ENCODE measurements at regions not wholly inside any gene's neighbourhood (a gene's known extent, or its start where the extent isn't known, plus 50 kb on each side); places are given as distances from the start of the nearest gene placed in this dataset.

DNA sequence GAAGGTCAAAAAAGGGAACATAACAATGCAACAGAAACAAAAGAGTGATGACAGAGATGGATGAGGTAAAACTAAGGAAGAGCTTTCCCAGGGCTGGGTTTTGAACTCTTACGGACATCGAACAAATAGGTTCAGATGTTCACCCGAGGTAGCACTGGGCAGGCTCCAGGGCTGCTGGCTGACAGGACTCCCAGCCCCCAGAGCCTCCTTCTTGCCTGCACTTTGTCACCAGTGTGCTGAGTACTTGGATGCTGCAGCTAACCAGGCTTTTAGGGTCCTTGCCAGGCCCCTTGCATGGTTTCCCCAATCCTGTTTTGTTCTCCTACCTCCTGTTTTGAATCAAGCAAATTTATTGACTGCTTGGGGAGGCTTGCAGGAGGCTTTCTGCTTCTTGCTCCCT lies 322.9 kb downstream of the DYSF start:
- no peak for DNase-seq (ENCODE audit: low spot score)

DNA sequence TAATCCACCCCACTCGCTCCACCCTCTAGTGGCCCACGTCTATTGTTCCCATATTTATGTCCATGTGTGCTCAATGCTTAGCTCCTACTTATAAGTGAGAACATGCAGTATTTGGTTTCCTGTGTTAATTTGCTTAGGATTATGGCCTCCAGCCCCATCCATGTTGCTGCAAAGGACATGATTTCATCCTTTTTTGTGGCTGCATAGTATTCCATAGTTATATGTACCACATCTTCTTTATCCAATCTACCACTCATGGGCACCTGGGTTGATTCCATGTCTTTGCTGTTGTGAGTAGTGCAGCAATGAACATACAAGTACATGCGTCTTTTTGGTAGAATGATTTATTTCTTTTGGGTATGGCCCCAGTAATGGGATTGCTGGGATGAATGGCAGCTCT lies 319.9 kb downstream of the DYSF start:
- DNase-seq (ENCODE audit: low spot score), result no peak

DNA sequence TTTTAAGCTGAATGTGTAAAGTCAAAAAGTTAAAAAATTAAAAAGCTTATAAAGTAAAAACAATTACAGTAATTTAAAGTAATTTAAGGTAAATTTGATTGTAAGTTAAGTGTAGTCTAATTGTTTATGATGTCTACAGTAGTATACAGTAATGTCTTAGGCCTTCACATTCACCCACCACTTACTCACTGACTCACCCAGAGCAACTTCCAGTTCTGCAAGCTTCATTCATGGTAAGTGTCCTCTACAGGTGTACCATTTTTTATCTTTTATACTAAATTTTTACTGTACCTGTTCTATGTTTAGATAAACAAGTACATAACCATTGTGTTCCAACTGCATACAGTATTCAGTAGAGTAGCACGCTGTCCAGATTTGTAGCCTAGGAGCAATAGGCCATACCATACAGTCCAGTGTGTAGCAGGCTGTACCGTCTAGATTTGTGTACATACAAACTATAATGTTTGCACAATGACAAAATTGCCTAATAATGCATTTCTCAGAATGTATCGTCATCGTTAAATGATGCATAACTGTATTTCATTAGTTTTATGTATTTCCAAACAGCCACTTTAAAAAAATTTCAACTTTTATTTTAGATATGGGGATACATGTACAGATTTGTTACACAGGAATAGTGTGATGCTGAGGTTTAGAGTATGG lies 319.3 kb downstream of the DYSF start:
- no peak for DNase-seq (ENCODE audit: low spot score)

DNA sequence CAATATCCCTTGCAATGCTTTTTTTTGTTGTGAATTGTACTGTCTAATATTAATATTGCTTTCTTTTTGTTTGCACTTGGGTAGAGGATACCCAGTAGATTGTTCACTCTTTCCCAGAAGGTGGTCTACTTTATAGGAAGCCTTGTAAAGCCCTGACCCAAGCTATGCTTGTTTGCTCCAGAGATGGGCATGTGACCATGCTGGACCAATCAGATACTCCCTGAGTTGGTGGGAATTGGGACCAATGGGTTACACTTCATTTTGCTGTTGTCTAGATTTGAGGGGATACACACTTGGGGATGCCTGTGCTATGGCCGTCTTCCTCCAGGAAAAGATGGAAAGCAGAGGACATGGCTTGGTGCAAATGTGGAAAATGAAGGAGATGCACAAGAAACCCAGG lies 314.3 kb downstream of the DYSF start:
- no peak for DNase-seq (ENCODE audit: low spot score)

DNA sequence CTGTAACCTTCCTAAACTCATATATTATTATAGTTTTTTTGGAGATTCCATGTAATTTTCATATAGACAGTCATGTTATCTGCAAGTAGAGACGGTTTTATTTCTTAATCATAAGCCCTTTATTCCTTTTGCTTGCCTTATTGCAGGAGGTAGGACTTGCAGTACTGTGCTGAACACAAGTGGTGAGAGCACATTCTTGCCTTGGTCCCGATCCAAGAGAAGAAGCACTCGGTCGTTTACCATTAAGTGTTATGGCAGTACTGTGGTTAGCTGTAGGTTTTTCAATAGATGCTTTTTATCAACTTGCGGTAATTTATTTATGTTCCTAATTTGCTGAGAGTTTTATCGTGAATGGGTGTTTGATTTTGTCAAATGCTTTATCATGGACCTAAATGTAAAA lies 305.7 kb downstream of the DYSF start:
- DNase-seq (ENCODE audit: low spot score), result no peak

DNA sequence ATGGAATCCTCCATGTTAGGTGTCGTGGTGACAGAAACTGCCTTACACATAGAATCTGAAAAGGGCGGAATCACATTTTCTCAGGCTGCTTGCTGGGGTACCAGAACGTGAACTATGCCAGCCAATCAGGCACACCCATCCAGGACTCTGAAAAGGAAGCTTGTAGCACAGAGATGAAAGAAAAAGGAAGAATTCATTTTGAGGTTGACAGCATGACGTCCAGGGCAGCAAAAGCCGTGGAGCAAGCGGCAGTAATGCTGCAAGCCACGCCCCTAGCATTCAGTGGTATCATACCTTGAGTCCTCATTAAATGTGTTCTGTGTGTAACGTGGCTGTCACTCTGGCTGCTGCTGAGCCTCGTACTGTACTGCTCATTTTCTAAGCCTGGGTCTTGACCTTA lies 304.0 kb downstream of the DYSF start:
- no peak for DNase-seq (ENCODE audit: low spot score)

DNA sequence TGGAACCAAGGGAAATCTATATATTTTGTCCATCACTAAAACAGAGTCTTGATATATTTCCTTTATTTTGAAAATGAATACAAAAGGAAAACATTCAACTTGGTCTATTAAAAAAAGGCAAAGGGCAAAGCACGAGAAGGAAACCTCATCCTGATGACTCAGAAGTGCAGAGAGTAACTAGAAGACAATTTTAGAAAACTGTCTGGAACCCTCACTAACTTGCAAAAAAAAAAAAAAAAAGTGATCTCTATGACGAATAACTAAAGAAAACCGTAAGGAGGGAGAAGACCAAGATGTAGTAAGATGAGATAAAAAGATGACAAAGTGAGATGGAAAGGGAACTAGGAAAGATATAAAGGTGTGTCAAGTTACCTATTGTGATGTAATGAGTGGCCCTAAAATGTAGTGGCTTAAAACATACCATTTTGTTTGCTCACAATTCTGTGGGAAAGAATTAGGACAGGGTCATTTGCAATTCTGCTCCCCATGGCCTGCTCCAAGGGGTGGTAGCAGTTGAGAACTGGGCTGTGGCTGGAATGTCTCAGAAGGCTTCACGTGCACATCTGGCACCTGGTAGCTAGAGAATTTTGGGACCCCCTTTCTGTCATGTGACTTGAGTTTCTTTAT lies 303.0 kb downstream of the DYSF start:
- peak; percentile 51 for DNase-seq (ENCODE audit: low spot score)

DNA sequence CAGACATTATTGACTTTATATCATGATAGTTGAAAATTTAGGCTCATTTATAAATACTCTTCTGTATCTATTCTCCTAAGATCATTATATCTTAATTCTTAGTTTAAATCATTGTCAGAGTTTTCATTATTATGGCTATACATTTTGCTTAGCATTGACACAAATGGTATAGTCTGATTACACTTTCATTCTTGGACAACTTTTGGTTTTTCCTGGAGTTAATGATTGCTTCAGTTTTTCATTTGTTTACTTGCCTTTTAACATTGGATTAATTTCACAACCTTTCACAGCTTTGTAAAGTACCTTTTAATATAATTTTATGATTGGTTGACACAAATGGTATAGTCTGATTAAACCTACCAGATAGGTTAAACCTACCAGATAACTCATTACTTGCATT lies 298.2 kb downstream of the DYSF start:
- no peak for DNase-seq (ENCODE audit: low spot score)

DNA sequence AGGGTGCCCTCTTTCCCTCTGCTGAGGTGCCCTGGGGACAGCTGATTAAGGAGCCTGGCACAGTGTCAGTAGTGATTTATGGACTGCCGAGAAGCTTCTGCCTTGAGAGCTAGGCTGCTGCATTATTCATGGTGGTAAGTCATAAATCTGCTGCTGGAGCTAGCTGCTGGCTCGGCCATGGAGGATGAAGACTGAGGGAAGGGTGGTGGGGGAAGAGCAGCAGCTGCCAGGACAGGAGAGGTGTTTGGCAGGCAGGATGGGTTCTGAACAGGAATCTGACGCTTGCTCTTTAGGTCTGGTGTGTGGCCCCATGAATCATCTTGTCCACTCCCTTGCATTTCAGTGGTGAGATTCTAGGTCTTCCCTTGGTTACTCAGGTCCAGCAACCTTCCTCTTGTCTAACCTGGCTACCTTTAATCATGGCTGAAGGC lies 296.3 kb downstream of the DYSF start:
- DNase-seq (ENCODE audit: low spot score), result peak; percentile 40

DNA sequence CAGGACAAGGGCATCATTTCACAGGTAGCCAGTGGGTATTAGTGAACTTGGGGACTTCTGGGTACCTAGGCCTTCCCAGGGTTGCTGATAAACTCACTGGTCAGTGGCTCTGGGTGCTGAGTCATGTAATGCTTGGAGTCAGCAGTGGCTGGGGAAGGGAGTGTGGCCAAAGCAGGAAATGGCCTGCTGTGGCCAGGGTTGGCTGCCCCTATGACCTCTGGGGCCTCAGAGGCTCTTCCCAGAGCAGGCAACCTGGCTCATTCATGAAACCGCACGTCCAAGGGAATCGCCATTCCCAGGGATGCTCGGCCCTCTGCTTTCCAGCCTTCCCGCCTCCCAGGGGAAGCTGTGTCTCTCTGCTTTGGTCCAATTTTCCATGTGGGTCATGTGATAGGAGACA lies 294.9 kb downstream of the DYSF start:
- DNase-seq (ENCODE audit: low spot score), result peak; percentile 36

DNA sequence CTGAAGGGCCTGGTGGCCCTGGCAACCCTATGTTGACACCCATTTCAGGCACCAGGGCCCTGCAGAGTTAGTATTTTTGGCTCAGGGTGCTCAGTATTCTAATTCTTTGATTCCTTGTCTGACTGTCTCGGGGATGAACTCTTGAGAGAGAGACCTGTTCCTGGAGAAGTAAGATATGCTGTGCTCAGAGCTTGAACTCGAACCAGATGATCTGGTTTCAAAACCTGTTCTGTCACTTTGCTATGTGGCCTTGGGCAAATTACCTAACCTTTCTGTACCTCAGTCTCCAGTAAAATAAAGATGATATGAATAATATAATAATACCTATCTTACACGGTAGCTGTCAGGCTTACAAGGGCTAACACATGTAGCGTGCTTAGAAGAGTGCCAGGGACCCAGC lies 294.2 kb downstream of the DYSF start:
- DNase-seq (ENCODE audit: low spot score), result no peak

DNA sequence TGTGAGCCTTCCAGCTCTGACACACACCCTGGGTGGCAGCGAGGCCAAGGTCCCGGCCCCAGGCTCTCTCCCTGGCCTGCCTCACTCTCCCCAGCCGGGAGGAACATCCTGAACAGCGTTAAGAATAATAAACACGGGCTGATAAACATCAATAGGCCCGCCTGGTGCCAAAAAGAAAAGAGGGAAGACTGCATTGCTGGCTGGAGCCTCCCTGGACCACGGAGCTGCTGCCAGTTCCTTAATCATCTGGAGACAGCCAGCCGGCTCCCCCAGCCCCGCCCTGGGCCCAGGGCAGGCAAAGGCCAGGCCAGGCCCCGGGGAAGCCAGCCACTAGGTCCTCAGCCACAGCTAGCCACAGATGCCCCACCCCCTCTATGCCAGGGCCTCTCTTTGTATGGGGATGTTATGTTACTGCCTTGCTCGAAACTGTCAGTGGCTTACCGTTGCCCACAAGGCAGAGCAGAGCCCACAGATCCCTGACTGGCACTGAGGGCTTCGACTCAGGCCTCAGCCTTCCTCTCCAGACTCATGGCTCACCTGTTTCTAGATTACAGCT lies 293.7 kb downstream of the DYSF start:
- DNase-seq (ENCODE audit: low spot score), result peak; percentile 73

DNA sequence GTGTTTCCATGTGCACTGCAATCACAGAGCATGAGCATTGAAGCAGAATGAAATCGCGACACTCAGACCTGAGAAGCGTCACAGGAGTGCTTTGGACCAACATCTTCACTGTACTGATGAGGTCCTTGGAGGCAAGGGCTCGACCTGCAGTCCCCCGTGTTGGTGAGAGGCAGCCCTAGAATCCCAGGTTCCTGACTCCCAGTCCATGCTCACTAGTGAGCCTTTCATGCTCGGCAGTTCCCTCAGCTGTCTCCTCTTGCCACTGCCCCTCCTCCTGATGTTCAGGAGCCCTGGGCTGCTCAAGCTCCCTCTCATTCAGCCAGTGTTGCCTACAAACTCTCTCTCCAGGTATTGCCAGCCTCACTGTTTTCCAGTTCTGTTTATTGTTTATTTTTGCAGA lies 291.4 kb downstream of the DYSF start:
- DNase-seq (ENCODE audit: low spot score), result no peak

DNA sequence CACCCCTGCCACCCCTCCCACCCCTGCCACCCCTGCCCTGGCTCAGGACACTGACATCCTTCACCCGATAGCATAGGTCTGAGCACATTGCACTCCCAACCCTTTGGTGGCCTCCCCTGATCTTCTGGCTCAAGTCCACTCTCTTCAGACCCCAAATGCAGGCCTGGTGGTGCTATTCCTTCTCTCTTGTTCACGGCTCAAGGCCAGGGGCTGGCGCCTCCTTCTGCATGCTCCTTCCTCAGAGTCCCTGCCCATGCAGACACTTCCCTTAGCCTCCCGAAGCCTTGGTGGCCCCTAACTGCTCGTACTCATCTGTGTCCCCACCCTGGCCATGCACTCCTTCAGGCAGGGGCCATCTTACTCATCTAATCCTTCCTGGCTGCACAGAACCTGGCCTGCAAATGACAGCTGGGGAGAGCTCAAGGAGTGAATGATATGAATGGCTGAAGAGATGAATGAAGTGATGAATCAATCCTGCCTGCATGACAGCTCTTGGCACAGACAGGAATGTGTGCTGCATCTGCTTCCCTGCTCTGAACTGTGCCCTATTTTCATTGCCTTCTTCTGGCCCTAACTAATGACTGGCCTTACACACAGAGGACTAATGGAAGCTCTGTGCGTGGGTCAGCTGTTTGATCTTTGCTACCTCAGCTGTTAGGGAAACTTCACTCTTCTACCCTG lies 290.8 kb downstream of the DYSF start:
- no peak for DNase-seq (ENCODE audit: low spot score)

DNA sequence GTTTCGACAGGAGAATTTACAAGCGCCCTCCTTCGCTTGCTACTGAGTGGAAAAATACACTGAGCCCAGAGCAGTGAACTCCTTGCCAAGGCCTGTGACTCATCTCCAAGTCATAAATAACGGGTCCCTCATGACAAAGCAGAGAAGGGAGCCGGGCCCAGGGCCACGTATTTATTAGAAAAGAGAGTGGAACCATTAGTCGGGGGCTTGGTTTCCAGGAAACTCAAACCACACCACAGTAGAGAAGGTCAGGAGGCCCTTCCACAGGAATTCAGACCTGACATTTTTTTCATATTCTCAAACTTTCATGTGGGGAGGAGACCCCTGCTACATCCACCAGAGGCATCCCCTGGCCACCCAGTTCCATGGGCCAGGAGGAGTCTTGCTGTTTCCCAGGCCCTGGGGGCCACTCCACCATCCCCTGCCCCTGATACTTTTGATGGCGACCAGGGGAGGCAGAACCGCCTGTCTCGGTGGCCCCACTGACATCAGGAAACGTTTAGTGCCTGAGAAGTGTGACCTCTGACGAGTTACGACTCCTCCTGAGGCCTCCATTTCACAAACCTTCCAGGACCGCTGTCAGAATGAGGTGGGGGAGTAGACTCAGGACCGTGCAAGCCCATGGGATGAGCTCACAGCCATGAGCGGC lies 289.7 kb downstream of the DYSF start:
- DNase-seq (ENCODE audit: low spot score), result peak; percentile 82

DNA sequence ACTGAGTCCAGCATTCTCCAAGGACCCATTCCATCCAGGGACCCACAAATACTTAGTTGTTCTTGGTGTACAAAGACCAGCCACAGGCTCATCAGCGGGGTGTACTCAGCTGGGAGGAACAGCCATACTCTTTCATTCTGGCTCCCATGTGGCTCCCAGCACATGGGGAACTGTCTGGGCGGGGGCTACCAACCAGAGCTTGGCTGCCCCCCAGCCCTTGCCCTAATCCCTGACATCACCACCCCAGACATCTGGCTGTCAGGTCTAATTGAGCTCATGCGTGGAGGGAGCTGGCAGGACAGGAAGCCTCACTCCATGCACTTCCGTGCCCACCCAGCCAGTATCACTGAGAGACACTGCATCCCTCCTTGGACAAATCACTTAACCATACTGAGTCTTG lies 283.6 kb downstream of the DYSF start:
- DNase-seq (ENCODE audit: low spot score), result no peak

DNA sequence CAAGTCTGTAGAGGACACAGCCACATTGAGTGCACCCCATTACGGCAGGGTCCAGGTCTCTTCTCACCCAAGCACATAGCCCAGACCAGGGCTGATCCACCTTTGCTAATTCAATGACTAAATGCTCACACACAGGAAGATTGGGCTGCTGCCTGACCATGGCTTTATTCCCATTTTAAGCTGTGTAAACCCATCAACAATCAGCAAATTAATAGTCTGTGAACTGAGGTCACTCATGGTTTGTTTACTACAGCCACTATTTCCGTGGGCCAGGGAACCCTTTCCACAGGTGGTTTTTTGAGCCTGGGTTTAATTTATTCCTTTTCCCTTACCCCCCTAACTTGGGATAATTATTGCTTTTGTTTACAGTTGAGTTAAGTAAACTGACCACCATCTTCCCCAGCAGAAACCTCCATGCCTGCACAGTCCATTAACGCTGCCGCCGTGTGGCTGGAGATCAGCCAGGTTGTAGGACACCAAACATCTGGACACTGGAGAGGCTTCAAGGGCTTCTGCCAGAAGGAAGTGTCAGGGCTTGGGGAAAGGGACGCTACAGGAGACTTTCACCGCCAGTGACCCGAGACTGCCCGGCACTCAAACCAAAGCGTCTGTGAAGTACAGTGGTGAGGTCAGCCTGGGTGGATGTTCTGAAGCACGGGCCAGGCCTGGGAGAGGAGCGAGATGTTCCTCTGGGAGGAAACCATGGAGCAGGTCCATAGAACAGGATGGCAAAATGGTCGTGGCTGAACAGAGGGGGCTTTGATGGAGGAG lies 282.9 kb downstream of the DYSF start:
- no peak for DNase-seq (ENCODE audit: low spot score)

All from GM03348 (cell line).